HepG2 (cell line): ENCODE measurements at regions not wholly inside any gene's neighbourhood (a gene's known extent, or its start where the extent isn't known, plus 50 kb on each side); places are given as distances from the start of the nearest gene placed in this dataset.

ENCODE experiments used
- ADNP ChIP-seq: sonication (generic); formaldehyde crosslinking; IDR thresholded peaks from 2 replicates; pipeline ENCODE4 v1.4.0; 2020; ENCODE audit warnings: missing genetic modification reagents
- CEBPB ChIP-seq: IDR thresholded peaks from 2 replicates; pipeline ENCODE4 v1.6.1; 2011; ENCODE audit warnings: low read depth, low read length, improper control_type of control experiment, borderline replicate concordance
- CHCHD3 ChIP-seq: sonication (generic); formaldehyde crosslinking; IDR thresholded peaks from 2 replicates; pipeline ENCODE4 v1.8.0; 2022; ENCODE audit warnings: mild to moderate bottlenecking, missing genetic modification reagents, moderate library complexity
- FOXM1 ChIP-seq: sonication (generic); formaldehyde crosslinking; IDR thresholded peaks from 2 replicates; pipeline ENCODE4 v1.5.0; 2020; ENCODE audit warnings: missing genetic modification reagents
- NR2C2 ChIP-seq: sonication (generic); formaldehyde crosslinking; IDR thresholded peaks from 2 replicates; pipeline ENCODE4 v1.4.0; 2020; ENCODE audit warnings: missing genetic modification reagents, mild to moderate bottlenecking, moderate library complexity, borderline replicate concordance
- PBX3 ChIP-seq: sonication (generic); formaldehyde crosslinking; IDR thresholded peaks from 2 replicates; pipeline ENCODE4 v1.8.1; 2023; ENCODE audit warnings: missing genetic modification reagents, inconsistent platforms, borderline replicate concordance
- POLR2AphosphoS5 ChIP-seq: IDR thresholded peaks from 2 replicates; pipeline ENCODE4 v1.6.1; 2012; ENCODE audit warnings: low read depth, low read length
- RAD21 ChIP-seq: fragments of 450-650 bp; formaldehyde crosslinking; IDR thresholded peaks from 2 replicates; pipeline ENCODE4 v1.5.0; 2020; ENCODE audit warnings: mild to moderate bottlenecking
- TEAD2 ChIP-seq: sonication (generic); formaldehyde crosslinking; IDR thresholded peaks from 2 replicates; pipeline ENCODE4 v1.9.0; 2021; ENCODE audit warnings: missing genetic modification reagents
- ZNF224 ChIP-seq: sonication (generic); formaldehyde crosslinking; IDR thresholded peaks from 2 replicates; pipeline ENCODE4 v1.5.0; 2020; ENCODE audit warnings: mild to moderate bottlenecking, missing genetic modification reagents
- TF ChIP-seq, protein P1 (sequence below): fragments of 450-650 bp; IDR thresholded peaks from 2 replicates; pipeline ENCODE4 v1.6.1; 2016
- TF ChIP-seq, protein P2 (sequence below): sonication (generic); formaldehyde crosslinking; conservative IDR thresholded peaks from 2 replicates; pipeline ENCODE4 v1.4.0; 2020; ENCODE audit warnings: missing genetic modification reagents

GRCh38 chr9:82334286-82334685, 345.7 kb downstream of the SPATA31D1 start:
- TF ChIP-seq, protein P1, sequence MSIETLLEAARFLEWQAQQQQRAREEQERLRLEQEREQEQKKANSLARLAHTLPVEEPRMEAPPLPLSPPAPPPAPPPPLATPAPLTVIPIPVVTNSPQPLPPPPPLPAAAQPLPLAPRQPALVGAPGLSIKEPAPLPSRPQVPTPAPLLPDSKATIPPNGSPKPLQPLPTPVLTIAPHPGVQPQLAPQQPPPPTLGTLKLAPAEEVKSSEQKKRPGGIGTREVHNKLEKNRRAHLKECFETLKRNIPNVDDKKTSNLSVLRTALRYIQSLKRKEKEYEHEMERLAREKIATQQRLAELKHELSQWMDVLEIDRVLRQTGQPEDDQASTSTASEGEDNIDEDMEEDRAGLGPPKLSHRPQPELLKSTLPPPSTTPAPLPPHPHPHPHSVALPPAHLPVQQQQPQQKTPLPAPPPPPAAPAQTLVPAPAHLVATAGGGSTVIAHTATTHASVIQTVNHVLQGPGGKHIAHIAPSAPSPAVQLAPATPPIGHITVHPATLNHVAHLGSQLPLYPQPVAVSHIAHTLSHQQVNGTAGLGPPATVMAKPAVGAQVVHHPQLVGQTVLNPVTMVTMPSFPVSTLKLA = no peak
- TF ChIP-seq RAD21 = no peak
- TF ChIP-seq, protein P2, sequence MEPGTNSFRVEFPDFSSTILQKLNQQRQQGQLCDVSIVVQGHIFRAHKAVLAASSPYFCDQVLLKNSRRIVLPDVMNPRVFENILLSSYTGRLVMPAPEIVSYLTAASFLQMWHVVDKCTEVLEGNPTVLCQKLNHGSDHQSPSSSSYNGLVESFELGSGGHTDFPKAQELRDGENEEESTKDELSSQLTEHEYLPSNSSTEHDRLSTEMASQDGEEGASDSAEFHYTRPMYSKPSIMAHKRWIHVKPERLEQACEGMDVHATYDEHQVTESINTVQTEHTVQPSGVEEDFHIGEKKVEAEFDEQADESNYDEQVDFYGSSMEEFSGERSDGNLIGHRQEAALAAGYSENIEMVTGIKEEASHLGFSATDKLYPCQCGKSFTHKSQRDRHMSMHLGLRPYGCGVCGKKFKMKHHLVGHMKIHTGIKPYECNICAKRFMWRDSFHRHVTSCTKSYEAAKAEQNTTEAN (CRISPR knock-in tag) = no peak
- no peak for TF ChIP-seq FOXM1 (CRISPR knock-in tag)
- no peak for TF ChIP-seq ADNP (CRISPR knock-in tag)
- TF ChIP-seq CHCHD3 = no peak
- TF ChIP-seq PBX3 (CRISPR knock-in tag) = no peak
- TF ChIP-seq NR2C2 (CRISPR knock-in tag) = no peak
- TF ChIP-seq CEBPB = no peak
- TF ChIP-seq POLR2AphosphoS5 = no peak
- no peak for TF ChIP-seq TEAD2
- no peak for TF ChIP-seq ZNF224 (CRISPR knock-in tag)
